Transverse colon (tissue), 4 donors: ENCODE measurements at regions not wholly inside any gene's neighbourhood (a gene's known extent, or its start where the extent isn't known, plus 50 kb on each side); places are given as distances from the start of the nearest gene placed in this dataset.

Source experiments
- CTCF ChIP-seq, 5 experiments: fragments of 200-600 bp in 3 of 5; fragments of 450-650 bp in 2 of 5; sonication (generic) in 3 of 5; IDR thresholded peaks; 1 replicate in 2 of 5; 2 replicates in 3 of 5; pipeline ENCODE4 v1.5.1; 2016 to 2017; ENCODE audit warnings: antibody characterized with exemption in 5 of 5, inconsistent platforms in 3 of 5, mild to moderate bottlenecking in 2 of 5, moderate library complexity in 1 of 5
- EP300 ChIP-seq: sonication (generic); formaldehyde crosslinking; IDR thresholded peaks from one replicate; pipeline ENCODE4 v1.6.1; 2017; ENCODE audit warnings: antibody characterized with exemption, low read depth
- POLR2A ChIP-seq: fragments of 450-650 bp; IDR thresholded peaks from one replicate; pipeline ENCODE4 v1.6.1; 2016; ENCODE audit warnings: antibody characterized with exemption, mild to moderate bottlenecking, moderate library complexity
- POLR2AphosphoS5 ChIP-seq, 3 donors: sonication (generic); formaldehyde crosslinking; IDR thresholded peaks; one replicate each; pipeline ENCODE4 v1.6.1; 2016; ENCODE audit warnings: antibody characterized with exemption in 3 of 3

- TF ChIP-seq CTCF (IDR thresholded peaks at IDR 0.05) (no peak), POLR2A (no peak), POLR2AphosphoS5 (IDR thresholded peaks at IDR 0.05) (no peak), EP300 (no peak)
Measured at GRCh38 chr4:90061881-90062280, 65.3 kb upstream of the CCSER1 start.
